IgD-negative memory B cell (primary cell): ENCODE measurements at regions not wholly inside any gene's neighbourhood (a gene's known extent, or its start where the extent isn't known, plus 50 kb on each side); places are given as distances from the start of the nearest gene placed in this dataset.
"Not testable (repeated sequence)": the region's sequence is repeated elsewhere in the genome, so short reads cannot be mapped to it uniquely, and the experiment has no call there.

ENCODE experiments used
- H3K27ac Mint-ChIP-seq, 3 donors: one replicate each; pipeline ENCODE4 v1.8.0; 2020 to 2022; ENCODE audit warnings: mild to moderate bottlenecking in 3 of 3, mixed read lengths in 3 of 3, moderate library complexity in 1 of 3
- H3K27me3 Mint-ChIP-seq: one replicate; pipeline ENCODE4 v1.8.0; 2021; ENCODE audit warnings: mixed read lengths
- H3K36me3 Mint-ChIP-seq: one replicate; pipeline ENCODE4 v1.8.0; 2020; ENCODE audit warnings: mild to moderate bottlenecking, mixed read lengths
- H3K4me1 Mint-ChIP-seq, 3 donors: one replicate each; pipeline ENCODE4 v1.8.0; 2020 to 2022; ENCODE audit warnings: mixed read lengths in 3 of 3, mild to moderate bottlenecking in 1 of 3
- H3K4me3 Mint-ChIP-seq, 4 donors: one replicate each; pipeline ENCODE4 v1.8.0; 2020 to 2022; ENCODE audit warnings: mild to moderate bottlenecking in 4 of 4, mixed read lengths in 4 of 4, moderate library complexity in 3 of 4
- H3K9me3 Mint-ChIP-seq, 3 donors: one replicate each; pipeline ENCODE4 v1.8.0; 2020 to 2021; ENCODE audit warnings: mixed read lengths in 3 of 3, mild to moderate bottlenecking in 1 of 3

GRCh38 chr10:29203432-29203831 is 85.4 kb upstream of the LYZL1 start:
- H3K27me3 Mint-ChIP-seq = peaks cover 1% of the 10 kb centered on the region
- no peak overlapping the region for H3K27ac Mint-ChIP-seq
- H3K36me3 Mint-ChIP-seq = no peaks in the 10 kb centered on the region
- peaks cover 0 to 7% (median 5%) of the 10 kb centered on the region in 3 donors for H3K9me3 Mint-ChIP-seq
- no peak overlapping the region for H3K4me3 Mint-ChIP-seq
- H3K4me1 Mint-ChIP-seq = peaks cover 0 to 3% (median 0%) of the 10 kb centered on the region in 3 donors

DNA sequence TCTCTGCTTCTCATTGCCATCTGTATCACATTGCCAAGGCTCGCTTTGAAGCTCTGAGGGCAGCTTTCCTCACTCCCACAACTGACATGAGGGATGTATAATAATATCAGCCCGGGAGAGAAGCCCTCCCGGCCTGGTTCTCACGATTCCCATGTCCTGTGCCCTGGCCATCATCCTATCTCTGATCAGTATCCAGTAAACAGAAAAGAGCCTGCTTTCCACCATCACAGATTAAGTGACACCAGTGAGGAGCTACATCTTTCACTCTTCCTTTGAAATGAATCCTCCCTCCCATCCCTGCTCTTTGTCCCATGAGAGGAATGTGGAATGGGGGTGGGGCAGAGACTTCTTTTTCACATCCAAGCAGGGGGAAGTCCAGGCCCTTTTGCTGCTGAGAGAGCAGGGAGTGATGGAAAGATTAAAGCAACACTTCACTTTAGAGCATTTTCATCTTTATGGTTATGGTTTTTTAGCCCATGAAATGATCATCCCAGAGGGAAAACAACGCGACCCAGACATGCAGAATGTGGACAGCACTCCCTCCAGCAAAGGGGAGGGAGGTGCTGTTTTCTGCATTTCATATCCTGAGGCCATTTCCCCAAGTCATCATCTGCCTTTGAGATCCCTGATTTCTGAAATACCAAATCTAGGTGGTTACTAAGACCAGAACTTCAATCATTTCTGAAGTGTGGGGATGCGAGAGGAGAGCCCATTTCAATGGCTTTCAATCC is 84.6 kb upstream of the LYZL1 start:
- H3K27ac Mint-ChIP-seq = peak overlapping the region in 1 of 3 donors; percentile 3
- peaks cover 0 to 3% (median 0%) of the 10 kb centered on the region in 3 donors for H3K4me1 Mint-ChIP-seq
- H3K4me3 Mint-ChIP-seq = no peak overlapping the region
- H3K27me3 Mint-ChIP-seq = peaks cover 1% of the 10 kb centered on the region
- H3K36me3 Mint-ChIP-seq = no peaks in the 10 kb centered on the region
- H3K9me3 Mint-ChIP-seq = peaks cover 0 to 13% (median 7%) of the 10 kb centered on the region in 3 donors

GRCh38 chr10:29205787-29206186 is 83.1 kb upstream of the LYZL1 start:
- Mint-ChIP-seq H3K27ac (no peak overlapping the region), H3K4me1 (peaks cover 0 to 3% (median 0%) of the 10 kb centered on the region in 3 donors), H3K36me3 (no peaks in the 10 kb centered on the region), H3K9me3 (peaks cover 3 to 16% (median 7%) of the 10 kb centered on the region in 3 donors), H3K4me3 (no peak overlapping the region), H3K27me3 (peaks cover 1% of the 10 kb centered on the region)

GRCh38 chr10:29208845-29209244 is 80.0 kb upstream of the LYZL1 start:
- Mint-ChIP-seq H3K9me3 (peaks cover 6 to 19% (median 7%) of the 10 kb centered on the region in 3 donors), H3K36me3 (no peaks in the 10 kb centered on the region), H3K4me3 (no peak overlapping the region), H3K27ac (no peak overlapping the region), H3K4me1 (peaks cover 0 to 3% (median 0%) of the 10 kb centered on the region in 3 donors), H3K27me3 (no peaks in the 10 kb centered on the region)

DNA sequence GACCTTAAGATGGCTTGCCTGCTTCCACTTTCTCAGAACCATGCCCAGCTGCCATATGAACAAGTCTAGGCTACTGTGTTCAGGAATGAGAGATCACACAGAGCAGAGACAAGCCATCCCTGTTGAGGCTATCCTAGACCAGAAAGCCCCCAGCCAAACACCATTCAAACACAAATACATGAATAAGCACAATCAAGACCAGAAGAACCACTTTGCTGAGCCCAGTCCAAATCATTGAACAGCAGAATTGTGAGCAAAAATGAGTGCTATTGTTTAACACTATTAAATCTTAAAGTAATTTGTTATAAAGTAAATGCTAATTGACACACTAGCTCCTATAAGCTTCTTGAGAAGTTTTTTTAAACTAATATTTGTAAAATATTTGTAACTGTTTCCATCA is 79.0 kb upstream of the LYZL1 start:
- peaks cover 6 to 19% (median 7%) of the 10 kb centered on the region in 3 donors for H3K9me3 Mint-ChIP-seq
- no peaks in the 10 kb centered on the region for H3K36me3 Mint-ChIP-seq
- peaks cover 0 to 3% (median 0%) of the 10 kb centered on the region in 3 donors for H3K4me1 Mint-ChIP-seq
- no peak overlapping the region for H3K27ac Mint-ChIP-seq
- H3K27me3 Mint-ChIP-seq = no peaks in the 10 kb centered on the region
- H3K4me3 Mint-ChIP-seq = no peak overlapping the region

DNA sequence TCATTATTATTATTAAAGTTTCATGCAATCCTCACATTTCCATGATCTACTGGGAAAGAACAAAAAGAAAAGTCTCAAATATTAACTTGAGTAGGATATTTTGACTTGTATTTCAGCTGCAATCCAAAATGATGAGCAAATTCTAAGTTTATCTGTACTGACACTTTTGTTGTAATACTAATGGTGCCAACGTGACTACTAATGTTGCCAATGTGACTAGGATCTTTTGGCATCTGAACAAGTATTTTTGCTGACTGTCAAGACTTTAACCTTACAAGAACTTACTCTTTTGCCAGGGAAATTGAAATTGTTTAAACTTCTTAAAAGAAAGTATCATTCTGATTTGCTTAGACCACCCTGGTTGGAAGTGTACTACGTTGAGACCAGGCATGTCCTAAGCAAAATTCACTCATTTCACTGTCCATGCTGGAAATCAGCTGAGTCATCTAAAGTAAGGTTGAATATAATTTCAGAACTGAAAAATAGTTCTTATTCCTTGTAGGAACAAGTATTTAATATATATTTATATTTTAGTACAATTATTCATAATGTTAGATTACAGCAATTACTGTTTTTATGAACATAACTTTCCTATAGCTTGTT is 78.5 kb upstream of the LYZL1 start:
- Mint-ChIP-seq H3K27ac (no peak overlapping the region), H3K4me3 (no peak overlapping the region), H3K4me1 (peaks cover 0 to 3% (median 0%) of the 10 kb centered on the region in 3 donors), H3K36me3 (no peaks in the 10 kb centered on the region), H3K27me3 (peaks cover 3% of the 10 kb centered on the region), H3K9me3 (peaks cover 7 to 19% (median 9%) of the 10 kb centered on the region in 3 donors)

DNA sequence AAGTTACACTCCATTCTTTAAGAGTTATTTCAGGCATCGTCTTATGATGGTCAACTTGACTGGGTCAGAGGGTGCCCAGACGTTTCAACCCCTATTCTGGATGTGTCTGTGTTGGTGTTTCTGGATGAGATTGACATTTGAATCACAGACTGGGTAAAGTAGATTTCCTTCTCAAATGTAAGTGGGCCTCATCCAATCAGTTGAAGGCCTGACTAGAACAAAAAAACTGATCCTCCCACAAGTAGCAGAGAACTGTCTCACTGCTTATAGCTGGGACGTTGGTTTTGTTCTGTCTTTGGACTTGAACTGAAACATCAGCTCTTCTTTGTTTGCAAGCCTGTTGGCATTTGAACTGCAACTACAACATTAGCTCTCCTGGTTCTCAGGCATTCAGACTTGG is 76.3 kb upstream of the LYZL1 start:
- H3K27me3 Mint-ChIP-seq = peaks cover 5% of the 10 kb centered on the region
- no peaks in the 10 kb centered on the region for H3K4me1 Mint-ChIP-seq
- peaks cover 7 to 18% (median 11%) of the 10 kb centered on the region in 3 donors for H3K9me3 Mint-ChIP-seq
- no peak overlapping the region for H3K4me3 Mint-ChIP-seq
- H3K27ac Mint-ChIP-seq = no peak overlapping the region
- H3K36me3 Mint-ChIP-seq = no peaks in the 10 kb centered on the region

- Mint-ChIP-seq H3K27me3 (peaks cover 5% of the 10 kb centered on the region), H3K27ac (no peak overlapping the region), H3K36me3 (no peaks in the 10 kb centered on the region), H3K4me3 (no peak overlapping the region), H3K4me1 (no peaks in the 10 kb centered on the region), H3K9me3 (peaks cover 4 to 11% (median 6%) of the 10 kb centered on the region in 3 donors)
These were observed 74.3 kb upstream of the LYZL1 start for GRCh38 chr10:29214551-29214950.

- Mint-ChIP-seq H3K4me3 (no peak overlapping the region), H3K9me3 (peaks cover 3 to 7% (median 4%) of the 10 kb centered on the region in 3 donors), H3K27ac (no peak overlapping the region), H3K4me1 (no peaks in the 10 kb centered on the region), H3K27me3 (peaks cover 5% of the 10 kb centered on the region), H3K36me3 (no peaks in the 10 kb centered on the region)
These were observed 71.6 kb upstream of the LYZL1 start for GRCh38 chr10:29217292-29217738.

DNA sequence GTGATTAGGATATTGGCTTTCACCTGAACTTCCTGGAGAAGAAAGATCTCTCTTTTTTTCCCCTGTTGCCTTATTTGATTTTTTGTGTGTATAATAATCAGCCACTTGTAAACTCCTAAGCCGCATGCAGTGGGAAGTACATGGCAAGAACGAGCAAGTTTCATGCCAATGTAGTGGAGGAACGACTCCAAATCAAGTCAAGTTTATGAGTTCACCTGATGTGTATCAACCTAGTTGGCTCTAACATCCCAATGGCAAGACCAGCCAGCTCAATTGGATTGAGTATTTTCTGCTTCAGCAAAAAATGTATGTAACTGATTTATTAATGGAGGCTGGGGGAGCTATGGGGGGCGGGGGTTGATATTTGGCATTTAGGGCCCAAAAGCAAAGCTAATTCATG is 65.5 kb upstream of the LYZL1 start:
- Mint-ChIP-seq H3K27me3 (no peaks in the 10 kb centered on the region), H3K36me3 (no peaks in the 10 kb centered on the region), H3K9me3 (peaks cover 0 to 2% (median 0%) of the 10 kb centered on the region in 3 donors), H3K4me1 (no peaks in the 10 kb centered on the region), H3K4me3 (no peak overlapping the region), H3K27ac (no peak overlapping the region)

DNA sequence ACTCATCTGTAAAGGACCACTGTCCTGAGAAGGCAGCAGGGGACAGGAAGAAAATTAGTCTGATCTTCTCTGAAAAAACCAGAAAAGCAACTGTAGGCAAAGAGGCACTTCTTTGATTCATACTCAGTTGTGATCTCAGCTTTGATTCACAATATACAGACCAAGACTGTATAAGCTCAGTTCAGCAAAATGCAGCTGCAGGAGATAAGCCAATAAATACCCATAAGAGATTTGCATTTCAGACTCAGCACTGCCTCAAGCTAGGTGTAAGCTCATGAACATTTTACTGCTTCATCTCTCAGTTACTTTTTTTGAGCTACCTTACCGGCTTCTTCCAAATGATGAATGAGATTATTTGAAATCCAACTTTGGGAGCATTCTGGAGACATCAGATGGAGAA is 64.2 kb upstream of the LYZL1 start:
- Mint-ChIP-seq H3K4me1 (no peaks in the 10 kb centered on the region), H3K27ac (no peak overlapping the region), H3K4me3 (no peak overlapping the region), H3K9me3 (no peaks in the 10 kb centered on the region), H3K36me3 (no peaks in the 10 kb centered on the region), H3K27me3 (peaks cover 3% of the 10 kb centered on the region)

- Mint-ChIP-seq H3K27me3 (peaks cover 7% of the 10 kb centered on the region), H3K9me3 (no peaks in the 10 kb centered on the region), H3K36me3 (no peaks in the 10 kb centered on the region), H3K27ac (no peak overlapping the region), H3K4me3 (no peak overlapping the region), H3K4me1 (no peaks in the 10 kb centered on the region)
These were observed 61.7 kb upstream of the LYZL1 start for GRCh38 chr10:29227201-29227600.

DNA sequence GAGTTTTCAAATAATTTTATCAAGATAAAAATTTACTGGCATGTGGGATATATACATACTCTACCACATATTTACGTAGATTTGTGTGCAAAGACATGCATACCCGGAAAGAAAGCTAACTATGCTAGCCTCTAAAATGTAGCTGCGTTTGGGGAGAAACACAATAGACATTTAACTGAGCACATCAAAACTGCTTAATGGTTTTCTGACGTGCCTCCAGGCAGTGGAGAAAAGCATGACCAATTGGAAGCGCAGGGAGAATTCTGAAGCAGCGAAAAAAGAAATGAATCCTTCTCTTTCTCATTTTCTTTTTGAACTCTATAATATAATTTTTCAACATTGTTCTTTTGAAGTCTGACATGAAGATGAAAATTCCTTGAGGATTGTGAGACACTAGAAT is 60.3 kb upstream of the LYZL1 start:
- no peaks in the 10 kb centered on the region for H3K9me3 Mint-ChIP-seq
- no peak overlapping the region for H3K27ac Mint-ChIP-seq
- no peaks in the 10 kb centered on the region for H3K4me1 Mint-ChIP-seq
- no peak overlapping the region for H3K4me3 Mint-ChIP-seq
- H3K36me3 Mint-ChIP-seq = no peaks in the 10 kb centered on the region
- H3K27me3 Mint-ChIP-seq = peaks cover 7% of the 10 kb centered on the region

GRCh38 chr10:29229258-29229705 is 59.6 kb upstream of the LYZL1 start:
- H3K4me3 Mint-ChIP-seq = no peak overlapping the region
- H3K4me1 Mint-ChIP-seq = no peaks in the 10 kb centered on the region
- no peaks in the 10 kb centered on the region for H3K36me3 Mint-ChIP-seq
- H3K27ac Mint-ChIP-seq = no peak overlapping the region
- peaks cover 7% of the 10 kb centered on the region for H3K27me3 Mint-ChIP-seq
- no peaks in the 10 kb centered on the region for H3K9me3 Mint-ChIP-seq

DNA sequence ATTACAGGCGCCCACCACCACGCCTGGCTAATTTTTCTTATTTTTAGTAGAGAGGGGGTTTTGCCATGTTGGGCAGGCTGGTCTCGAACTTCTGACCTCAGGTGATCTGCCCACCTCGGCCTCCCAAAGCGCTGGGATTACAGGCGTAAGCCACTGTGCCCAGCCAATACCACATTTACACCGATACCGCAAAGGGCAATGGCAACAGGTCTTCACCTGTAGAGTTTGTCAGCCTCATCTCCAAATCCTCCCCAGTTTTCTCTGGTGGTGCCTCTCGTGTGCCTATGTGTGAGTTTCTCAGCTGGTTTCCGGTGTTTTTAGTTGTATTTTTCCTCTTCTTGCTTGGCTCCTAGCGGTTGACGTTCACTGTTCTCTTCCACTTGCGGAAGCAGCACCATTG is 52.0 kb upstream of the LYZL1 start:
- H3K9me3 Mint-ChIP-seq, H3K4me3 Mint-ChIP-seq, H3K27ac Mint-ChIP-seq, H3K27me3 Mint-ChIP-seq, H3K36me3 Mint-ChIP-seq, H3K4me1 Mint-ChIP-seq: not testable (repeated sequence)

DNA sequence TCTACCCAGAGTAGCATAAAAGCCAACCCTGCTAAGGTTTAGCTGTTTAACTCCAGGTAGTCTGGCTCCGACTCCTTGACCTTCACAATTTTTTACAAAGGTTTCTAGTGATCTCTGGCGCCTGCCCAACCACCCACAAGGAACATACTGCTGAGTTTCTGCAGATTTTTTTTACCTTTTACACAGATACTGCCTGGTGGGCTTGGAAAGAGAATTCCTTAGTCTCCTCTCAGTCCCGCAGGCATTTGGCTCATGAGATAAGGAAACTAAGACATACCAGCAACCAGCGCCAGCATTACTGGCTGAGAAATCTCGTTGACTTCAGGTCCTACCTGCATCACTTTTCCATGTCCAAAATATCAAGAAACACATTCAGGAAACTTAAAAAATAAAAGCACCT is 51.1 kb upstream of the LYZL1 start:
- Mint-ChIP-seq H3K36me3 (no peaks in the 10 kb centered on the region), H3K9me3 (no peaks in the 10 kb centered on the region), H3K27me3 (no peaks in the 10 kb centered on the region), H3K4me1 (no peaks in the 10 kb centered on the region), H3K4me3 (no peak overlapping the region), H3K27ac (no peak overlapping the region)
